MM.1S (cell line): ENCODE measurements at regions not wholly inside any gene's neighbourhood (a gene's known extent, or its start where the extent isn't known, plus 50 kb on each side); places are given as distances from the start of the nearest gene placed in this dataset.
"Not testable (repeated sequence)": the region's sequence is repeated elsewhere in the genome, so short reads cannot be mapped to it uniquely, and the experiment has no call there.

Source experiments
- DNase-seq: peaks from one replicate; pipeline ENCODE4 v3.0.0-alpha.2; 2015
- H2AFZ ChIP-seq: fragments of 300-600 bp; sonication (generic); 2 replicates; pipeline ENCODE4 v1.6.0; 2016; ENCODE audit warnings: antibody characterized with exemption, low read length
- H3F3A ChIP-seq: fragments of 300-600 bp; sonication (generic); 2 replicates; pipeline ENCODE4 v1.6.1; 2016; ENCODE audit warnings: mild to moderate bottlenecking, antibody characterized with exemption, low read length, moderate library complexity, mixed read lengths; ENCODE audit not compliant: insufficient read depth
- H3K27ac ChIP-seq: fragments of 300-600 bp; sonication (generic); 2 replicates; pipeline ENCODE4 v1.5.1; 2016; ENCODE audit warnings: mild to moderate bottlenecking, low read length
- H3K27me3 ChIP-seq: fragments of 300-600 bp; sonication (generic); replicated peaks from 2 replicates; pipeline ENCODE4 v1.6.0; 2016; ENCODE audit warnings: low read length; ENCODE audit not compliant: insufficient read depth
- H3K36me3 ChIP-seq: fragments of 300-600 bp; sonication (generic); replicated peaks from 2 replicates; pipeline ENCODE4 v1.6.1; 2016; ENCODE audit warnings: mild to moderate bottlenecking, low read length, mixed read lengths; ENCODE audit not compliant: insufficient read depth
- H3K4me1 ChIP-seq: fragments of 300-600 bp; sonication (generic); 2 replicates; pipeline ENCODE4 v1.6.1; 2016; ENCODE audit warnings: low read length, mixed read lengths
- H3K4me2 ChIP-seq: fragments of 300-600 bp; sonication (generic); 2 replicates; pipeline ENCODE4 v1.6.0; 2016; ENCODE audit warnings: low read depth, low read length
- H3K4me3 ChIP-seq: fragments of 300-600 bp; sonication (generic); 2 replicates; pipeline ENCODE4 v1.5.1; 2016; ENCODE audit warnings: low read length, mixed read lengths
- H3K79me2 ChIP-seq: fragments of 300-600 bp; sonication (generic); 2 replicates; pipeline ENCODE4 v1.6.1; 2016; ENCODE audit warnings: mixed run types, low read length, mixed read lengths
- H3K9ac ChIP-seq: fragments of 300-600 bp; sonication (generic); 2 replicates; pipeline ENCODE4 v1.6.1; 2016; ENCODE audit warnings: low read length, mixed read lengths
- H3K9me2 ChIP-seq: fragments of 300-600 bp; sonication (generic); replicated peaks from 2 replicates; pipeline ENCODE4 v1.6.1; 2016; ENCODE audit warnings: mild to moderate bottlenecking, low read length, mixed read lengths; ENCODE audit not compliant: insufficient read depth
- H3K9me3 ChIP-seq: fragments of 300-600 bp; sonication (generic); replicated peaks from 2 replicates; pipeline ENCODE4 v1.6.1; 2016; ENCODE audit warnings: mild to moderate bottlenecking, low read length, mixed read lengths; ENCODE audit not compliant: insufficient read depth
- H4K20me1 ChIP-seq: fragments of 300-600 bp; sonication (generic); 2 replicates; pipeline ENCODE4 v1.6.1; 2016; ENCODE audit warnings: mild to moderate bottlenecking, low read length, moderate library complexity, mixed read lengths; ENCODE audit not compliant: insufficient read depth
- CTCF ChIP-seq: fragments of 300-600 bp; sonication (generic); IDR thresholded peaks from 2 replicates; pipeline ENCODE4 v1.5.1; 2016; ENCODE audit warnings: antibody characterized with exemption, low read length, mixed read lengths
- EZH2 ChIP-seq: fragments of 300-600 bp; sonication (generic); optimal IDR thresholded peaks from 2 replicates; pipeline ENCODE3; 2017; ENCODE audit warnings: low read depth, mild to moderate bottlenecking, antibody characterized with exemption, low read length, mixed read lengths
- EZH2phosphoT487 ChIP-seq: fragments of 300-600 bp; sonication (generic); IDR thresholded peaks from 2 replicates; pipeline ENCODE4 v1.6.1; 2018; ENCODE audit warnings: antibody characterized with exemption, low read length

GRCh38 chr4:73335679-73336078 lies 68.4 kb upstream of the ALB start:
- TF ChIP-seq CTCF = no peak
- no peak for TF ChIP-seq EZH2
- TF ChIP-seq EZH2phosphoT487 = no peak
- H3K9me3 ChIP-seq = no peaks in the 10 kb centered on the region
- no peak overlapping the region for H3K9ac ChIP-seq
- H3K4me2 ChIP-seq = no peak overlapping the region
- no peak overlapping the region for H2AFZ ChIP-seq
- no peaks in the 10 kb centered on the region for H3K9me2 ChIP-seq
- no peaks in the 10 kb centered on the region for H3K27me3 ChIP-seq
- H3K27ac ChIP-seq = no peak overlapping the region
- H3K4me3 ChIP-seq = no peak overlapping the region
- no peaks in the 10 kb centered on the region for H3K4me1 ChIP-seq
- no peaks in the 10 kb centered on the region for H4K20me1 ChIP-seq
- H3K79me2 ChIP-seq = no peaks in the 10 kb centered on the region
- DNase-seq = no peak
- no peaks in the 10 kb centered on the region for H3F3A ChIP-seq
- no peaks in the 10 kb centered on the region for H3K36me3 ChIP-seq

GRCh38 chr4:73332012-73332411 lies 72.1 kb upstream of the ALB start:
- not testable (repeated sequence) for H4K20me1 ChIP-seq

GRCh38 chr4:73329300-73329699 lies 70.7 kb upstream of the ANKRD17 start:
- H3F3A ChIP-seq = no peaks in the 10 kb centered on the region
- no peaks in the 10 kb centered on the region for H3K27me3 ChIP-seq
- H3K79me2 ChIP-seq = no peaks in the 10 kb centered on the region
- H2AFZ ChIP-seq = no peak overlapping the region
- H3K4me1 ChIP-seq = no peaks in the 10 kb centered on the region
- no peak overlapping the region for H3K27ac ChIP-seq
- H3K36me3 ChIP-seq = no peaks in the 10 kb centered on the region
- no peak overlapping the region for H3K4me2 ChIP-seq
- H4K20me1 ChIP-seq = no peaks in the 10 kb centered on the region
- no peaks in the 10 kb centered on the region for H3K9me3 ChIP-seq
- H3K9ac ChIP-seq = no peak overlapping the region
- no peaks in the 10 kb centered on the region for H3K9me2 ChIP-seq
- no peak for TF ChIP-seq EZH2phosphoT487
- TF ChIP-seq EZH2 = no peak
- TF ChIP-seq CTCF = no peak
- no peak overlapping the region for H3K4me3 ChIP-seq
- DNase-seq = no peak

More at GRCh38 chr4:73332012-73332411, 72.1 kb upstream of the ALB start:
- not testable (repeated sequence) for H3K9ac ChIP-seq, H3K27ac ChIP-seq, H3K27me3 ChIP-seq, H3K36me3 ChIP-seq, DNase-seq, H3K4me2 ChIP-seq, H3K79me2 ChIP-seq, H3K4me1 ChIP-seq, H3K9me3 ChIP-seq, H2AFZ ChIP-seq, H3K4me3 ChIP-seq, H3F3A ChIP-seq, H3K9me2 ChIP-seq

GRCh38 chr4:73325776-73326175 lies 67.2 kb upstream of the ANKRD17 start:
- not testable (repeated sequence) for H3K27ac ChIP-seq, H3K4me3 ChIP-seq, H3K9ac ChIP-seq, H3K9me3 ChIP-seq, H3K79me2 ChIP-seq, H3F3A ChIP-seq, H3K4me2 ChIP-seq, H4K20me1 ChIP-seq, H3K4me1 ChIP-seq, H3K9me2 ChIP-seq, DNase-seq, H3K27me3 ChIP-seq, H3K36me3 ChIP-seq, H2AFZ ChIP-seq
